ENCODE measurements at regions not wholly inside any gene's neighbourhood (a gene's known extent, or its start where the extent isn't known, plus 50 kb on each side); places are given as distances from the start of the nearest gene placed in this dataset.

DNA sequence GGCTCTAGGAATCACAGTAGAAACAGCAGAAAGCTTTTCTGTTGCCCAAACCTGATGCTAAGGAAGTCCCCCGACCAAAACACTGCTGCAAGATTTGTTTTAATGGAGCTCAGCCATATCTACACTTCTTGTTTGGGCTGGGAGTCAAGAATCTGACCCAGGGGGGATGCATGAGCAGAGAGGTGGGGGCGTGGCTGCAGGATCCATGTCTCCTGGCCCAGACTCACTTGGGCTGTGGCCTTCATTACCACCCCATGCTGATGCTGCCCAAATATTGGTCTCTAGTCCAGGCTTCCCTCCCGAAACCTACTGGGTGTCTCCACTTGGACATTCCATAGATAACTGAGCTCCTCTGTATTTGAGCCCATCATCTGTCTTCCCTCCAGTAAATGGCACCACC lies 361.5 kb upstream of the LARGE1 start:
- no peaks in the 10 kb centered on the region for H3K9me3 ChIP-seq
- no peaks in the 10 kb centered on the region for H3K4me1 ChIP-seq
- no peak for DNase-seq
- 61 to 72% methylated on average over 3 of the region's 3 CpGs for WGBS, 2 donors
- no peaks in the 10 kb centered on the region for H3K27me3 ChIP-seq
- TF ChIP-seq EP300 (IDR thresholded peaks at IDR 0.05) (no peak), POLR2A (IDR thresholded peaks at IDR 0.05) (no peak), POLR2AphosphoS5 (IDR thresholded peaks at IDR 0.05) (no peak)
- TF ChIP-seq, protein P1, sequence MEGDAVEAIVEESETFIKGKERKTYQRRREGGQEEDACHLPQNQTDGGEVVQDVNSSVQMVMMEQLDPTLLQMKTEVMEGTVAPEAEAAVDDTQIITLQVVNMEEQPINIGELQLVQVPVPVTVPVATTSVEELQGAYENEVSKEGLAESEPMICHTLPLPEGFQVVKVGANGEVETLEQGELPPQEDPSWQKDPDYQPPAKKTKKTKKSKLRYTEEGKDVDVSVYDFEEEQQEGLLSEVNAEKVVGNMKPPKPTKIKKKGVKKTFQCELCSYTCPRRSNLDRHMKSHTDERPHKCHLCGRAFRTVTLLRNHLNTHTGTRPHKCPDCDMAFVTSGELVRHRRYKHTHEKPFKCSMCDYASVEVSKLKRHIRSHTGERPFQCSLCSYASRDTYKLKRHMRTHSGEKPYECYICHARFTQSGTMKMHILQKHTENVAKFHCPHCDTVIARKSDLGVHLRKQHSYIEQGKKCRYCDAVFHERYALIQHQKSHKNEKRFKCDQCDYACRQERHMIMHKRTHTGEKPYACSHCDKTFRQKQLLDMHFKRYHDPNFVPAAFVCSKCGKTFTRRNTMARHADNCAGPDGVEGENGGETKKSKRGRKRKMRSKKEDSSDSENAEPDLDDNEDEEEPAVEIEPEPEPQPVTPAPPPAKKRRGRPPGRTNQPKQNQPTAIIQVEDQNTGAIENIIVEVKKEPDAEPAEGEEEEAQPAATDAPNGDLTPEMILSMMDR (IDR thresholded peaks at IDR 0.05): no peak
- no peak overlapping the region for H3K4me3 ChIP-seq
- H3K27ac ChIP-seq: no peak overlapping the region
- intact Hi-C loops (cut with DNase I): no loop called here
- H3K36me3 ChIP-seq: no peaks in the 10 kb centered on the region

DNA sequence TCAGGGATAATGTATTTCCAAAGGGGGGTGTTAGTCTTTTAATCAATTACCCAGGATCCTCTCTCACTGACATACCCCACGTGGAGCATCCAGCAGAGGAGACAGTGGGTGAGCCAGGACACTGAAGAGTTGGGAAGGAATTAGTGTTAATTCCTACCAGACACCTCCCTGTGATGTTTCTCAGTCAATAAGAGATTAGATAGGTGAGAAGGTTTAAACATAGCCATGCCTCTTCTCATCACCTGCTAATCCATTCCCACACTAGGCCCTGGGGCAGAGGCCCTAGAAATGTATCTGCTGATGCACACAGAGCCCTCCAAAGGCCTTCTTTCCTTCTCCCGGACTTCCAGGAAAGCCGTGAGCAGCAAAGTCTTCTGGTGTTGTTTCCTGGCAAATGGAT lies 363.6 kb upstream of the LARGE1 start:
- no peaks in the 10 kb centered on the region for H3K27me3 ChIP-seq
- 60 to 62% methylated on average over 3 of the region's 3 CpGs for WGBS, 2 donors
- H3K9me3 ChIP-seq: no peaks in the 10 kb centered on the region
- H3K36me3 ChIP-seq: no peaks in the 10 kb centered on the region
- H3K4me1 ChIP-seq: no peaks in the 10 kb centered on the region
- intact Hi-C loops (cut with DNase I): no loop called here
- TF ChIP-seq POLR2A (IDR thresholded peaks at IDR 0.05) (no peak), POLR2AphosphoS5 (IDR thresholded peaks at IDR 0.05) (no peak), EP300 (IDR thresholded peaks at IDR 0.05) (no peak)
- TF ChIP-seq, protein P1 (IDR thresholded peaks at IDR 0.05): no peak
- H3K4me3 ChIP-seq: no peak overlapping the region
- no peak overlapping the region for H3K27ac ChIP-seq
- DNase-seq: no peak

DNA sequence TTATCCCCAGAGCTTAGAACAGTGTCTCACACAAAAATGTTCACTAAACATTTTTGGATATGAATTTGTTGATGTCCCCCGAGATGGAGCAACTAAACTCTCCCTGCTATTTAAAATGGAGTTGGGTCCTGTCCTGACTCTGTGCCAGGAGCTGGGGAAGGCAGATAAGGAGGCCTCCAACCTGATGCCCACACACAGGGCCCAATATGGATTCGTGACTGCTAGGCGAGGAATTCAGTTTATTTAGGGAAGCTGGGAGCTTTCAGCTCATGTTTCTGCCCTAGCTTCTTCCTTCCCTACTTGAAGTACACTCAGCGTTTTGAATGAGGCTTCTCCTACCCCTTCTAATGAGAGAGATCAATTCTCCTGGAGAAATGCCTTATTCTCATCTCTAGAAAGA lies 373.0 kb upstream of the LARGE1 start:
- intact Hi-C loops (cut with DNase I): no loop called here
- WGBS, 2 donors: 66 to 78% methylated on average over 4 of the region's 4 CpGs
- DNase-seq: no peak
- TF ChIP-seq, protein P1 (IDR thresholded peaks at IDR 0.05): no peak
- TF ChIP-seq EP300 (IDR thresholded peaks at IDR 0.05): no peak
- no peak for TF ChIP-seq POLR2A (IDR thresholded peaks at IDR 0.05)
- no peak for TF ChIP-seq POLR2AphosphoS5 (IDR thresholded peaks at IDR 0.05)
- H3K27ac ChIP-seq: no peak overlapping the region
- no peaks in the 10 kb centered on the region for H3K27me3 ChIP-seq
- H3K36me3 ChIP-seq: no peaks in the 10 kb centered on the region
- no peak overlapping the region for H3K4me3 ChIP-seq
- no peaks in the 10 kb centered on the region for H3K4me1 ChIP-seq
- no peaks in the 10 kb centered on the region for H3K9me3 ChIP-seq

DNA sequence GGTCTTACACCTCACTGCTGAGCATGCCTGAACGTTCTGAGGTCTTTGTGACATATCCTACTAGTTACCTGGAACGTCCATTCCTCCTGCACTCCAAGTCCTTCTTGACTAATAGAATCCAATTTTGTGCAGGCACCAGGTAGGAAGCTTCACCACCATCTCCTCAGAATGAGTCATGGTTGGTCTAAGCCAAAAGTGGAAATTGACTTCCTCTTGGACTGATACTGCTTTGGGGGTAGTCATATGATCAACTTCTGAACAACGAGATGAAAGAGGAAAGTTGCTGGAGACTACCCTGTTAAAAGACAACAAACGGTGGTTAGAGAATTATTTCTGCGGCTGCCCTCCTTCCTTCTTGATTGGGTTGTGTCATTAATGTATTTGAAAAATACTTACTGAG lies 374.2 kb upstream of the LARGE1 start:
- WGBS, 2 donors: 67 to 74% methylated on average over 5 of the region's 5 CpGs
- intact Hi-C loops (cut with DNase I): no loop called here

DNA sequence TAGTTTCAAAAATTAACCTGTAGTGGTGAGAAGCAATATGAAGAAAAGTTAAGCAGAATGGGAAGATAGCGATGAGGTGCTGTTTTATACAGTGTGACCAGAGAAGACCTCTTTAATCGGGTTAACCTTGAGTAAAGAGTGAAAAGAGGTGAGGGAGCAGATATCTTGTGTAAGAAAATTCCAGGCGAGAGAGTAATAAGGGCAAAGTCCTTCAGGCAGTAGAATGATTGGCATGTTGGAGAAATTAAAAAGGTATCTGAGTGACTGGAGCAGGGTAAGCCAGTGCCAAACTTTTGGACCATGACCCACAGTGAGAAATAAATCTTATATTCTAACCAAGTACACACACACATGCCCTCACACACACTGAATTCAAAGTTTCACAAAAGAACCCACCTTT lies 374.7 kb upstream of the LARGE1 start:
- DNase-seq: no peak
- no peaks in the 10 kb centered on the region for H3K9me3 ChIP-seq
- TF ChIP-seq POLR2AphosphoS5 (IDR thresholded peaks at IDR 0.05) (no peak), POLR2A (IDR thresholded peaks at IDR 0.05) (no peak), EP300 (IDR thresholded peaks at IDR 0.05) (no peak)
- TF ChIP-seq, protein P1 (IDR thresholded peaks at IDR 0.05): no peak
- H3K4me1 ChIP-seq: no peaks in the 10 kb centered on the region
- intact Hi-C loops (cut with DNase I): no loop called here
- 27 to 71% methylated on average over 3 of the region's 3 CpGs for WGBS, 2 donors
- no peaks in the 10 kb centered on the region for H3K36me3 ChIP-seq
- no peak overlapping the region for H3K4me3 ChIP-seq
- no peak overlapping the region for H3K27ac ChIP-seq
- H3K27me3 ChIP-seq: no peaks in the 10 kb centered on the region

More for the DNA sequence above, 374.2 kb upstream of the LARGE1 start:
- no peaks in the 10 kb centered on the region for H3K36me3 ChIP-seq
- no peaks in the 10 kb centered on the region for H3K4me1 ChIP-seq
- no peaks in the 10 kb centered on the region for H3K9me3 ChIP-seq
- no peak overlapping the region for H3K27ac ChIP-seq
- no peak overlapping the region for H3K4me3 ChIP-seq
- TF ChIP-seq POLR2AphosphoS5 (IDR thresholded peaks at IDR 0.05): no peak
- TF ChIP-seq, protein P1 (IDR thresholded peaks at IDR 0.05): no peak
- no peak for TF ChIP-seq EP300 (IDR thresholded peaks at IDR 0.05)
- TF ChIP-seq POLR2A (IDR thresholded peaks at IDR 0.05): no peak
- DNase-seq: no peak
- no peaks in the 10 kb centered on the region for H3K27me3 ChIP-seq
